ENCODE measurements at regions not wholly inside any gene's neighbourhood (a gene's known extent, or its start where the extent isn't known, plus 50 kb on each side); places are given as distances from the start of the nearest gene placed in this dataset.

DNA sequence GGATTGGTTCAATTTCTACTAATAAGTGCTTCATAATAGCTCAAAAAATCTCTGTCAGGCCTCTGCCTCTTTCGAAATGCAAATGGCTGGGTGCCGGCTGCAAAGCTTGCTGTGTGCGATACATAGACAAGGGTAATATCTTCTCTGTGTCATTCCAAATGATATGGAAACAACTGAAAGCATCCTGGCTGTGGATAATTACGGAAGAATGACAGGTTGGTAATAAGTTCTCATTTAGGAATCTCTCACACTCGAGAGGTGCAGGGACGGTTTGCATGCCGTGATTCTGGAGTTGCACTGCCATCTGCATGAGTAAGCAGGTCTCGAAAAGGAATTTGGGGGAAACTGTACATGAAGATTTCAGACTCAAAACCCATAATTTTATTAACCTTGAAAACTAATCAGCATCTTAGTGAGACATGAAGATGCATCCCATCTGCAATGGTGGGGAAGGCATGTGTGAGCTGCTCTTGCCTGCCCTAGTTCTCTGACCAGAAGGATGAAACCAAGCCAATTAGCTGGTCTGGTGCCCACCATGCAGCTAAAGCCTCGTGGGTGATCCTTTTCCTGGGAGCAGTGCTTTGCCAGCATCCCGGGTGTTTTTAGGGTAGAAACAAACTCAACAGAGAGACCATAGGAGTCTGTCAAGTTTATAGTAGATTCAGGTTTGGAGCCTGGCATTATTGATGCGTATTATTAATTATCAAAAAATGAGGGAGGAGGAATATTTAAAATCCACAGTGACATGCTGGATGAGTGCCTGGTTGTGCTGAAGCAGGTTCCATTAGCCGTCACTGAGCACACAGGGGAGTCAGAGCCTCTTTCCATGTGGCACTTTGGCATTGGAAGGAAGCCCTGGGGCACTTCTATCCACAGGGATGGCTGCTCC, 503.6 kb upstream of the MGMT start:
- Histone ChIP-seq H3K4me2 (ENCODE audit: insufficient read depth, low read length) (no peak overlapping the region), H2AFZ (ENCODE audit: low read depth, low read length) (no peak overlapping the region), H3K27ac (ENCODE audit: insufficient read depth, low read depth, low read length) (no peak overlapping the region), H3K4me1 (ENCODE audit: control insufficient read depth, extremely low read depth, insufficient read depth, low read length) (no peaks in the 10 kb centered on the region), H3K27me3 (ENCODE audit: control insufficient read depth in 2 of 2, insufficient read depth in 2 of 2, low read length in 2 of 2) (no peaks in the 10 kb centered on the region), H4K20me1 (replicated peaks; ENCODE audit: control insufficient read depth, extremely low read depth, insufficient read depth, low read length) (no peaks in the 10 kb centered on the region), H3K36me3 (ENCODE audit: control insufficient read depth in 2 of 2, extremely low read depth in 1 of 2, insufficient read depth in 2 of 2, low read length in 2 of 2) (no peaks in the 10 kb centered on the region), H3K9me3 (replicated peaks; ENCODE audit: control insufficient read depth, insufficient read depth, low read length) (no peaks in the 10 kb centered on the region), H3K9ac (replicated peaks; ENCODE audit: extremely low read depth, insufficient read depth, low read length) (no peak overlapping the region), H3K79me2 (ENCODE audit: control insufficient read depth, insufficient read depth, low read length) (no peaks in the 10 kb centered on the region), H3K4me3 (replicated peaks in 1 of 3; ENCODE audit: insufficient read depth in 1 of 3, low read depth in 1 of 3, low read length in 3 of 3) (no peak overlapping the region), H3K9me1 (replicated peaks; ENCODE audit: control insufficient read depth, extremely low read depth, insufficient read depth, low read length) (no peaks in the 10 kb centered on the region)
- FAIRE-seq (no peak), DNase-seq (ENCODE audit: low read depth, low spot score) (no peak)
- ChIA-PET CTCF (no interaction called here), POLR2A (no interaction called here)
- no TSS peak for BruUV-seq (replicated peaks)
- intact Hi-C loops (cut with micrococcal nuclease): no loop called here
- dilution Hi-C loops (cut with MboI; ENCODE audit: extremely low pct_ligation_motif_present, low sequenced_read_pairs): no loop called here
- TF ChIP-seq JUN (IDR thresholded peaks at IDR 0.05; ENCODE audit: borderline replicate concordance, insufficient read depth, insufficient read length, low read depth) (no peak), POLR2A (IDR thresholded peaks at IDR 0.05; ENCODE audit: low read depth, low read length) (no peak), MYC (IDR thresholded peaks at IDR 0.05; ENCODE audit: low read depth, low read length) (no peak), FOS (IDR thresholded peaks at IDR 0.05; ENCODE audit: borderline replicate concordance, insufficient read depth, low read length) (no peak), GATA2 (IDR thresholded peaks at IDR 0.05; ENCODE audit: insufficient read depth, insufficient read length, low read depth, low read length) (no peak), POLR2AphosphoS5 (IDR thresholded peaks at IDR 0.05; ENCODE audit: insufficient read depth, low read depth, low read length) (no peak), EZH2 (IDR thresholded peaks at IDR 0.05; ENCODE audit: borderline replicate concordance, low read depth, low read length, severe bottlenecking) (no peak)
- TF ChIP-seq, protein P1, sequence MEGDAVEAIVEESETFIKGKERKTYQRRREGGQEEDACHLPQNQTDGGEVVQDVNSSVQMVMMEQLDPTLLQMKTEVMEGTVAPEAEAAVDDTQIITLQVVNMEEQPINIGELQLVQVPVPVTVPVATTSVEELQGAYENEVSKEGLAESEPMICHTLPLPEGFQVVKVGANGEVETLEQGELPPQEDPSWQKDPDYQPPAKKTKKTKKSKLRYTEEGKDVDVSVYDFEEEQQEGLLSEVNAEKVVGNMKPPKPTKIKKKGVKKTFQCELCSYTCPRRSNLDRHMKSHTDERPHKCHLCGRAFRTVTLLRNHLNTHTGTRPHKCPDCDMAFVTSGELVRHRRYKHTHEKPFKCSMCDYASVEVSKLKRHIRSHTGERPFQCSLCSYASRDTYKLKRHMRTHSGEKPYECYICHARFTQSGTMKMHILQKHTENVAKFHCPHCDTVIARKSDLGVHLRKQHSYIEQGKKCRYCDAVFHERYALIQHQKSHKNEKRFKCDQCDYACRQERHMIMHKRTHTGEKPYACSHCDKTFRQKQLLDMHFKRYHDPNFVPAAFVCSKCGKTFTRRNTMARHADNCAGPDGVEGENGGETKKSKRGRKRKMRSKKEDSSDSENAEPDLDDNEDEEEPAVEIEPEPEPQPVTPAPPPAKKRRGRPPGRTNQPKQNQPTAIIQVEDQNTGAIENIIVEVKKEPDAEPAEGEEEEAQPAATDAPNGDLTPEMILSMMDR (IDR thresholded peaks at IDR 0.05; ENCODE audit: extremely low read depth in 1 of 2, insufficient read depth in 1 of 2, low read depth in 1 of 2, low read length in 2 of 2): no peak
- TF ChIP-seq, protein P2, sequence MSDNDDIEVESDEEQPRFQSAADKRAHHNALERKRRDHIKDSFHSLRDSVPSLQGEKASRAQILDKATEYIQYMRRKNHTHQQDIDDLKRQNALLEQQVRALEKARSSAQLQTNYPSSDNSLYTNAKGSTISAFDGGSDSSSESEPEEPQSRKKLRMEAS (IDR thresholded peaks at IDR 0.05; ENCODE audit: insufficient read depth, insufficient read length): no peak
